DOHH2 (cell line): ENCODE measurements at regions not wholly inside any gene's neighbourhood (a gene's known extent, or its start where the extent isn't known, plus 50 kb on each side); places are given as distances from the start of the nearest gene placed in this dataset.

Experiments used
- H3F3A ChIP-seq: fragments of 200-600 bp; sonication (generic), shearing (Covaris generic); 2 replicates; pipeline ENCODE4 v1.6.0; 2016; ENCODE audit warnings: antibody characterized with exemption, mild to moderate bottlenecking; ENCODE audit not compliant: control insufficient read depth, insufficient read depth
- H3K27ac ChIP-seq: fragments of 200-600 bp; sonication (generic); 2 replicates; pipeline ENCODE4 v1.5.1; 2014; ENCODE audit warnings: low read depth, mild to moderate bottlenecking, low read length, moderate library complexity
- H3K27me3 ChIP-seq: fragments of 200-600 bp; sonication (generic); 2 replicates; pipeline ENCODE4 v1.6.1; 2014; ENCODE audit warnings: mild to moderate bottlenecking, low read length, mixed read lengths; ENCODE audit not compliant: control insufficient read depth
- H3K36me3 ChIP-seq: fragments of 200-600 bp; sonication (generic); 2 replicates; pipeline ENCODE4 v1.6.1; 2014; ENCODE audit warnings: mild to moderate bottlenecking, low read length, moderate library complexity, mixed read lengths; ENCODE audit not compliant: control insufficient read depth
- H3K4me1 ChIP-seq: fragments of 200-600 bp; sonication (generic); 2 replicates; pipeline ENCODE4 v1.6.1; 2014; ENCODE audit warnings: mild to moderate bottlenecking, low read length, mixed read lengths; ENCODE audit not compliant: control insufficient read depth
- H3K4me2 ChIP-seq: fragments of 200-600 bp; sonication (generic); 2 replicates; pipeline ENCODE4 v1.6.0; 2014; ENCODE audit warnings: mild to moderate bottlenecking, low read length, moderate library complexity
- H3K4me3 ChIP-seq: fragments of 200-600 bp; sonication (generic); 2 replicates; pipeline ENCODE4 v1.5.1; 2014; ENCODE audit warnings: mild to moderate bottlenecking, low read length, mixed read lengths
- H3K79me2 ChIP-seq: fragments of 200-600 bp; sonication (generic); 2 replicates; pipeline ENCODE4 v1.6.1; 2014; ENCODE audit warnings: mild to moderate bottlenecking, low read length, mixed read lengths; ENCODE audit not compliant: control insufficient read depth
- H3K9me2 ChIP-seq: fragments of 200-600 bp; sonication (generic); replicated peaks from 2 replicates; pipeline ENCODE4 v1.6.1; 2014; ENCODE audit warnings: mild to moderate bottlenecking, low read length, mixed read lengths; ENCODE audit not compliant: control insufficient read depth
- H3K9me3 ChIP-seq: fragments of 200-600 bp; sonication (generic); 2 replicates; pipeline ENCODE4 v1.6.1; 2014; ENCODE audit warnings: antibody characterized with exemption, low read length, mixed read lengths; ENCODE audit not compliant: control insufficient read depth, insufficient read depth
- H4K20me1 ChIP-seq: fragments of 200-600 bp; sonication (generic); 2 replicates; pipeline ENCODE4 v1.6.0; 2014; ENCODE audit warnings: low read depth, mild to moderate bottlenecking, antibody characterized with exemption, low read length, moderate library complexity; ENCODE audit not compliant: control insufficient read depth, insufficient read depth
- EZH2phosphoT487 ChIP-seq: fragments of 200-600 bp; sonication (generic); IDR thresholded peaks from 2 replicates; pipeline ENCODE4 v1.6.1; 2017; ENCODE audit warnings: borderline replicate concordance, mild to moderate bottlenecking, antibody characterized with exemption, low read length, moderate library complexity, mixed read lengths
- TF ChIP-seq, protein P1 (sequence below): fragments of 200-600 bp; sonication (generic); IDR thresholded peaks from one replicate; pipeline ENCODE4 v1.5.1; 2014; ENCODE audit warnings: antibody characterized with exemption, mild to moderate bottlenecking, low read depth, low read length; ENCODE audit not compliant: poor library complexity, severe bottlenecking

- H3K9me2 ChIP-seq = no peaks in the 10 kb centered on the region
- TF ChIP-seq, protein P1, sequence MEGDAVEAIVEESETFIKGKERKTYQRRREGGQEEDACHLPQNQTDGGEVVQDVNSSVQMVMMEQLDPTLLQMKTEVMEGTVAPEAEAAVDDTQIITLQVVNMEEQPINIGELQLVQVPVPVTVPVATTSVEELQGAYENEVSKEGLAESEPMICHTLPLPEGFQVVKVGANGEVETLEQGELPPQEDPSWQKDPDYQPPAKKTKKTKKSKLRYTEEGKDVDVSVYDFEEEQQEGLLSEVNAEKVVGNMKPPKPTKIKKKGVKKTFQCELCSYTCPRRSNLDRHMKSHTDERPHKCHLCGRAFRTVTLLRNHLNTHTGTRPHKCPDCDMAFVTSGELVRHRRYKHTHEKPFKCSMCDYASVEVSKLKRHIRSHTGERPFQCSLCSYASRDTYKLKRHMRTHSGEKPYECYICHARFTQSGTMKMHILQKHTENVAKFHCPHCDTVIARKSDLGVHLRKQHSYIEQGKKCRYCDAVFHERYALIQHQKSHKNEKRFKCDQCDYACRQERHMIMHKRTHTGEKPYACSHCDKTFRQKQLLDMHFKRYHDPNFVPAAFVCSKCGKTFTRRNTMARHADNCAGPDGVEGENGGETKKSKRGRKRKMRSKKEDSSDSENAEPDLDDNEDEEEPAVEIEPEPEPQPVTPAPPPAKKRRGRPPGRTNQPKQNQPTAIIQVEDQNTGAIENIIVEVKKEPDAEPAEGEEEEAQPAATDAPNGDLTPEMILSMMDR = no peak
- TF ChIP-seq EZH2phosphoT487 = no peak
- H3K4me2 ChIP-seq = no peak overlapping the region
- no peaks in the 10 kb centered on the region for H4K20me1 ChIP-seq
- H3K79me2 ChIP-seq = no peaks in the 10 kb centered on the region
- no peaks in the 10 kb centered on the region for H3F3A ChIP-seq
- no peaks in the 10 kb centered on the region for H3K36me3 ChIP-seq
- no peaks in the 10 kb centered on the region; the same call in 1 of the 2 replicates for H3K9me3 ChIP-seq
- no peaks in the 10 kb centered on the region for H3K4me1 ChIP-seq
- no peaks in the 10 kb centered on the region for H3K27me3 ChIP-seq
- H3K27ac ChIP-seq = no peak overlapping the region
- no peak overlapping the region for H3K4me3 ChIP-seq
Measured at GRCh38 chr2:598058-598802, 79.0 kb downstream of the TMEM18 start.

DNA sequence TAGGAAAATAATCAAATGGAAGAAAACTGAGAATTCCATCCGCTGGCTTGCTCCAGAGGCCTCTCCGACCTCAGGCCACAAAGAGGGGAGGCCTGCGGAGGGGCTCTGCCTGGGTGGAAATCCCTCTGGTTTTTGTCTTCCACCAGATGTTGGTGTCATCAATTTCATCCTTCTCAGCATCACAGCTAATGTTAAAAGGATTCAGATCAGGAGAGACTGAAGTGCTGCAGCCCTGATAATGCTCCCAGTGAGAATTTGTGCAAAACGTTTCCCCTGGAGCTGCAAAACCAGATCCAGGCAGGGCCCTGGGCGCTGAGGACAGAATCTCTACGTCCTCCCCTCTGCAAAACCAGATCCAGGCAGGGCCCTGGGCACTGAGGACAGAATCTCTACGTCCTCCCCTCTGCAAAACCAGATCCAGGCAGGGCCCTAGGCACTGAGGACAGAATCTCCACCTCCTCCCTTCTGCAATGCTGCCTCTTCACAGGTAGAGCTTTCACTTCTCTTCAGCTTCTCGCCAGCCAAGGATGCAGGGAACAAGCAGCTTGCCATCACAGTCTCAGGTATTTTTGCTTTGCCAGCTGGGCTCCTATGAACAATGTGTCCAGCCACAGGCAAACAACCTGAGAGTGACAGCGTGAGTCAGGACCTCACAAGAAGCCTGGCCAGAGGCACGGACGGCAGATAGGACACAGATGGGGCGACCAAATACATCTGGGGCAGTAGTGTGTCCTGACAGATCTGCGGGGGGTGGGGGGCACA, 81.2 kb downstream of the TMEM18 start:
- H3K36me3 ChIP-seq = no peaks in the 10 kb centered on the region
- no peak overlapping the region for H3K27ac ChIP-seq
- H3K4me2 ChIP-seq = no peak overlapping the region
- no peaks in the 10 kb centered on the region for H3K79me2 ChIP-seq
- TF ChIP-seq, protein P1 = no peak
- no peak for TF ChIP-seq EZH2phosphoT487
- no peak overlapping the region for H3K4me3 ChIP-seq
- H3F3A ChIP-seq = no peaks in the 10 kb centered on the region
- H3K4me1 ChIP-seq = no peaks in the 10 kb centered on the region
- no peaks in the 10 kb centered on the region for H3K27me3 ChIP-seq
- H4K20me1 ChIP-seq = no peaks in the 10 kb centered on the region
- no peaks in the 10 kb centered on the region; the same call in 1 of the 2 replicates for H3K9me3 ChIP-seq
- H3K9me2 ChIP-seq = no peaks in the 10 kb centered on the region

- no peaks in the 10 kb centered on the region for H3K4me1 ChIP-seq
- no peaks in the 10 kb centered on the region for H4K20me1 ChIP-seq
- H3K79me2 ChIP-seq = no peaks in the 10 kb centered on the region
- no peaks in the 10 kb centered on the region for H3F3A ChIP-seq
- no peaks in the 10 kb centered on the region for H3K9me2 ChIP-seq
- H3K4me2 ChIP-seq = no peak overlapping the region
- H3K27me3 ChIP-seq = no peaks in the 10 kb centered on the region
- no peak overlapping the region for H3K27ac ChIP-seq
- no peaks in the 10 kb centered on the region for H3K36me3 ChIP-seq
- TF ChIP-seq, protein P1 = no peak
- TF ChIP-seq EZH2phosphoT487 = no peak
- no peak overlapping the region for H3K4me3 ChIP-seq
- H3K9me3 ChIP-seq = no peaks in the 10 kb centered on the region; the same call in 1 of the 2 replicates
Measured at GRCh38 chr2:595141-595815, 81.9 kb downstream of the TMEM18 start.
